Body of pancreas (tissue), 4 donors: ENCODE measurements at regions not wholly inside any gene's neighbourhood (a gene's known extent, or its start where the extent isn't known, plus 50 kb on each side); places are given as distances from the start of the nearest gene placed in this dataset.

Source experiments
- CTCF ChIP-seq, 7 experiments: fragments of 450-650 bp in 4 of 7; fragments of 200-600 bp in 3 of 7; sonication (generic) in 3 of 7; IDR thresholded peaks; one replicate each; pipeline ENCODE4 v1.5.1; 2016 to 2019; ENCODE audit warnings: antibody characterized with exemption in 7 of 7
- POLR2A ChIP-seq, 3 donors: fragments of 450-650 bp; IDR thresholded peaks; one replicate each; pipeline ENCODE4 v1.6.1; 2016; ENCODE audit warnings: antibody characterized with exemption in 3 of 3, mild to moderate bottlenecking in 2 of 3

GRCh38 chr5:106658150-106658549, 1012.6 kb downstream of the EFNA5 start:
- no peak for TF ChIP-seq CTCF (IDR thresholded peaks at IDR 0.05)
- no peak for TF ChIP-seq POLR2A (IDR thresholded peaks at IDR 0.05)
